Immature natural killer cell (primary cell): ENCODE measurements at regions not wholly inside any gene's neighbourhood (a gene's known extent, or its start where the extent isn't known, plus 50 kb on each side); places are given as distances from the start of the nearest gene placed in this dataset.
"Not testable (repeated sequence)": the region's sequence is repeated elsewhere in the genome, so short reads cannot be mapped to it uniquely, and the experiment has no call there.

Source experiments
- DNase-seq, 3 donors: peaks; one replicate each; pipeline ENCODE4 v3.0.0; 2022; ENCODE audit warnings: mixed read lengths in 1 of 3
- H3K27ac Mint-ChIP-seq, 6 donors: one replicate each; pipeline ENCODE4 v1.8.0; 2020; ENCODE audit warnings: mixed read lengths in 6 of 6, mild to moderate bottlenecking in 5 of 6, inconsistent platforms in 4 of 6, moderate library complexity in 3 of 6
- H3K27me3 Mint-ChIP-seq, 3 donors: one replicate each; pipeline ENCODE4 v1.8.0; 2020 to 2021; ENCODE audit warnings: low read depth in 3 of 3, mild to moderate bottlenecking in 3 of 3, mixed read lengths in 3 of 3, moderate library complexity in 3 of 3, inconsistent platforms in 1 of 3
- H3K36me3 Mint-ChIP-seq, 3 donors: one replicate each; pipeline ENCODE4 v1.8.0; 2020; ENCODE audit warnings: mixed read lengths in 3 of 3, inconsistent platforms in 2 of 3, mild to moderate bottlenecking in 2 of 3
- H3K4me1 Mint-ChIP-seq, 2 donors: one replicate each; pipeline ENCODE4 v1.8.0; 2020; ENCODE audit warnings: inconsistent platforms in 2 of 2, mild to moderate bottlenecking in 2 of 2, mixed read lengths in 2 of 2, moderate library complexity in 1 of 2
- H3K4me3 Mint-ChIP-seq, 5 donors: one replicate each; pipeline ENCODE4 v1.8.0; 2020; ENCODE audit warnings: mild to moderate bottlenecking in 5 of 5, mixed read lengths in 5 of 5, inconsistent platforms in 3 of 5, moderate library complexity in 3 of 5
- H3K9me3 Mint-ChIP-seq, 6 donors: one replicate each; pipeline ENCODE4 v1.8.0; 2020; ENCODE audit warnings: mild to moderate bottlenecking in 6 of 6, mixed read lengths in 6 of 6, inconsistent platforms in 4 of 6, moderate library complexity in 3 of 6

- H3K27me3 Mint-ChIP-seq: no peaks in the 10 kb centered on the region
- H3K4me1 Mint-ChIP-seq: no peaks in the 10 kb centered on the region
- H3K27ac Mint-ChIP-seq: no peak overlapping the region
- peaks cover 2 to 21% (median 5%) of the 10 kb centered on the region in 6 donors for H3K9me3 Mint-ChIP-seq
- no peak overlapping the region for H3K4me3 Mint-ChIP-seq
- DNase-seq: no peak
- H3K36me3 Mint-ChIP-seq: no peaks in the 10 kb centered on the region
Observed at GRCh38 chr2:150817422-150817821, 330.0 kb upstream of the RND3 start.

GRCh38 chr2:150812664-150813367 lies 325.3 kb upstream of the RND3 start:
- Mint-ChIP-seq H3K27ac (no peak overlapping the region), H3K9me3 (peaks cover 0 to 8% (median 0%) of the 10 kb centered on the region in 6 donors), H3K36me3 (no peaks in the 10 kb centered on the region), H3K27me3 (no peaks in the 10 kb centered on the region), H3K4me1 (no peaks in the 10 kb centered on the region), H3K4me3 (no peak overlapping the region)
- DNase-seq: no peak

GRCh38 chr2:150812066-150812465 lies 324.6 kb upstream of the RND3 start:
- Mint-ChIP-seq H3K4me3 (no peak overlapping the region), H3K9me3 (peaks cover 0 to 8% (median 0%) of the 10 kb centered on the region in 6 donors), H3K27ac (no peak overlapping the region), H3K36me3 (no peaks in the 10 kb centered on the region), H3K27me3 (no peaks in the 10 kb centered on the region), H3K4me1 (no peaks in the 10 kb centered on the region)
- no peak for DNase-seq

GRCh38 chr2:150811259-150811855 lies 323.9 kb upstream of the RND3 start:
- H3K27ac Mint-ChIP-seq: no peak overlapping the region
- H3K4me3 Mint-ChIP-seq: no peak overlapping the region
- H3K9me3 Mint-ChIP-seq: peaks cover 0 to 11% (median 2%) of the 10 kb centered on the region in 6 donors
- DNase-seq: no peak
- H3K4me1 Mint-ChIP-seq: no peaks in the 10 kb centered on the region
- H3K27me3 Mint-ChIP-seq: no peaks in the 10 kb centered on the region
- H3K36me3 Mint-ChIP-seq: no peaks in the 10 kb centered on the region

GRCh38 chr2:150809103-150809502 lies 321.6 kb upstream of the RND3 start:
- no peaks in the 10 kb centered on the region for H3K36me3 Mint-ChIP-seq
- H3K4me1 Mint-ChIP-seq: no peaks in the 10 kb centered on the region
- no peak overlapping the region for H3K27ac Mint-ChIP-seq
- DNase-seq: no peak
- no peaks in the 10 kb centered on the region for H3K27me3 Mint-ChIP-seq
- H3K9me3 Mint-ChIP-seq: peaks cover 0 to 14% (median 3%) of the 10 kb centered on the region in 6 donors
- no peak overlapping the region for H3K4me3 Mint-ChIP-seq

GRCh38 chr2:150806336-150806735 lies 318.9 kb upstream of the RND3 start:
- H3K4me1 Mint-ChIP-seq: no peaks in the 10 kb centered on the region
- peaks cover 0 to 28% (median 4%) of the 10 kb centered on the region in 6 donors for H3K9me3 Mint-ChIP-seq
- no peaks in the 10 kb centered on the region for H3K27me3 Mint-ChIP-seq
- no peaks in the 10 kb centered on the region for H3K36me3 Mint-ChIP-seq
- no peak overlapping the region for H3K4me3 Mint-ChIP-seq
- H3K27ac Mint-ChIP-seq: no peak overlapping the region
- no peak for DNase-seq

- Mint-ChIP-seq H3K4me1 (no peaks in the 10 kb centered on the region), H3K4me3 (no peak overlapping the region), H3K27ac (no peak overlapping the region), H3K9me3 (peaks cover 0 to 28% (median 4%) of the 10 kb centered on the region in 6 donors), H3K36me3 (no peaks in the 10 kb centered on the region), H3K27me3 (no peaks in the 10 kb centered on the region)
- DNase-seq: no peak
Observed at GRCh38 chr2:150803689-150804398, 316.4 kb upstream of the RND3 start.

GRCh38 chr2:150802635-150803034 lies 315.2 kb upstream of the RND3 start:
- H3K36me3 Mint-ChIP-seq: no peaks in the 10 kb centered on the region
- no peaks in the 10 kb centered on the region for H3K27me3 Mint-ChIP-seq

GRCh38 chr2:150796236-150796635 lies 308.8 kb upstream of the RND3 start:
- peaks cover 10 to 14% (median 12%) of the 10 kb centered on the region in 6 donors for H3K9me3 Mint-ChIP-seq
- not testable (repeated sequence) for H3K36me3 Mint-ChIP-seq, H3K4me1 Mint-ChIP-seq, H3K27me3 Mint-ChIP-seq, H3K27ac Mint-ChIP-seq, DNase-seq, H3K4me3 Mint-ChIP-seq

More at GRCh38 chr2:150802635-150803034, 315.2 kb upstream of the RND3 start:
- DNase-seq: no peak
- Mint-ChIP-seq H3K4me1 (no peaks in the 10 kb centered on the region), H3K4me3 (no peak overlapping the region), H3K27ac (no peak overlapping the region), H3K9me3 (peaks cover 0 to 28% (median 4%) of the 10 kb centered on the region in 6 donors)

GRCh38 chr2:150792780-150793300 lies 305.4 kb upstream of the RND3 start:
- Mint-ChIP-seq H3K4me1 (no peaks in the 10 kb centered on the region), H3K9me3 (peaks cover 10 to 14% (median 11%) of the 10 kb centered on the region in 6 donors), H3K4me3 (no peak overlapping the region), H3K27me3 (peaks cover 0 to 2% (median 1%) of the 10 kb centered on the region in 3 donors), H3K27ac (no peak overlapping the region), H3K36me3 (peaks cover 0 to 3% (median 0%) of the 10 kb centered on the region in 3 donors)
- no peak for DNase-seq

- Mint-ChIP-seq H3K4me1 (no peaks in the 10 kb centered on the region), H3K27me3 (peaks cover 0 to 2% (median 1%) of the 10 kb centered on the region in 3 donors), H3K9me3 (peaks cover 7 to 14% (median 10%) of the 10 kb centered on the region in 6 donors), H3K4me3 (no peak overlapping the region), H3K27ac (no peak overlapping the region), H3K36me3 (peaks cover 0 to 3% (median 0%) of the 10 kb centered on the region in 3 donors)
- DNase-seq: no peak
Observed at GRCh38 chr2:150791567-150791966, 304.1 kb upstream of the RND3 start.

GRCh38 chr2:150789376-150789905 lies 302.0 kb upstream of the RND3 start:
- H3K27me3 Mint-ChIP-seq: peaks cover 0 to 2% (median 1%) of the 10 kb centered on the region in 3 donors
- no peak overlapping the region for H3K27ac Mint-ChIP-seq
- H3K4me3 Mint-ChIP-seq: no peak overlapping the region
- no peaks in the 10 kb centered on the region for H3K4me1 Mint-ChIP-seq
- no peak for DNase-seq
- peaks cover 7 to 14% (median 9%) of the 10 kb centered on the region in 6 donors for H3K9me3 Mint-ChIP-seq
- peaks cover 0 to 3% (median 0%) of the 10 kb centered on the region in 3 donors for H3K36me3 Mint-ChIP-seq

GRCh38 chr2:150788426-150789140 lies 301.1 kb upstream of the RND3 start:
- H3K9me3 Mint-ChIP-seq: peaks cover 5 to 11% (median 10%) of the 10 kb centered on the region in 6 donors

More at GRCh38 chr2:150788426-150789140, 301.1 kb upstream of the RND3 start:
- Mint-ChIP-seq H3K27ac (no peak overlapping the region), H3K36me3 (peaks cover 0 to 3% (median 0%) of the 10 kb centered on the region in 3 donors), H3K4me3 (no peak overlapping the region), H3K4me1 (no peaks in the 10 kb centered on the region), H3K27me3 (peaks cover 0 to 2% (median 2%) of the 10 kb centered on the region in 3 donors)
- DNase-seq: no peak
